ENCODE measurements at regions not wholly inside any gene's neighbourhood (a gene's known extent, or its start where the extent isn't known, plus 50 kb on each side); places are given as distances from the start of the nearest gene placed in this dataset.

DNA sequence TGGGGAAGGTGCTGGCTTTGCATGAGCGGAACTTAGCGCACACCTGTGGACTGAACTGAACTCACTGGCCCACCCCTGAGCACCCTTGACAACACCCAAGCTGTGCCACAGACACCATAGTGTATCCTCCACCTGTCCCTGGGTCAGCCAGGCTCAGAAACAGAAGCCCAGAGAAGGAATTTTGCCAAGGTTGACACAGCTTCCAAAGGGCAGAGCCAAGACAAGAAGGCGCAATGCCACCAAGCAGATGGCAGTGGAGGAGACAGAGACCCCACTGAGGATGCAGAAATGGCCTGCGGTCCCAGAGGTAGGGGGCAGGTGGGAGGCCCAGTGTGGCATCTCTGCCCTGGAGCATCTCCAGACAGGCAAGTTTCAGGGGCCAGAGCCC is 169.0 kb downstream of the ENGASE start:
- Mint-ChIP-seq H3K9me3 (ENCODE audit: low read depth) (no peaks in the 10 kb centered on the region), H3K4me1 (peaks cover 2% of the 10 kb centered on the region), H3K27me3 (peaks cover 2% of the 10 kb centered on the region), H3K4me3 (no peak overlapping the region), H3K36me3 (no peaks in the 10 kb centered on the region), H3K27ac (no peak overlapping the region)
- CTCF ChIA-PET, result no interaction called here
- ATAC-seq, result no peak
- no peak for DNase-seq

DNA sequence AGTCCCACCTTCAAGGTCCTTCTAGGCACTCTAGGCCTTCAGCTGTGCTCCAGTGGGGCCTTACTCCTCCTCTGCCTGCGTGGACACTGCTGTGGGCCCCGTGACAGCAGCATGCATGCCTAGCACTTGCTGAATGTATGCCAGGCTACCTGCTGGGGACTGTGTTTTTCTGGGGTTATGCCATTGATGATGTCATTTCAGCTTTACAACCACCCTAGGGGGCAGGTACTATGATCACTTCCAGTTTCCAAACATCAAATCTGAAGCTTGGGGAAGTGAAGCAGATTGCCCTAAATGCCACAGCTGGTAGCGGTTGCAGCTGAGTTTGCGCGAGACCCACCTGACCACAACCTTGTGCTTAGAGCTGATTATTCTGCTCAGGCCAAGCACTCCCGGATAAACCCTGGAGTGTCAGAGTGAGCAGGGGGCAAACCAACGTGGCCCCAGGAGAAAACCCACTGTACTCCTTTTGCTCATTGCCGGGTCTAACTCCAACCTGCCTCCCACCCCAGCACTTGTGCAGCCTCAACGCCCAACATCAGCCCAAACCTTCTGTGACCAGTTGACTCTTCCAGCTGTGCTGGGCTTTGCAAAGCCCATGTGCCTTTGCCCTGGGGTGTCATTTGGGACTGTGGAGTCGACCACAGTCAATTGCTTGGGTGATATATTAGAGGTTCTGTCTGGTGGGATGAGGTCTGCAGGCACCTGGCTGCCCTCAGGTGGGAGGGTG is 168.4 kb downstream of the ENGASE start:
- ATAC-seq, result no peak

DNA sequence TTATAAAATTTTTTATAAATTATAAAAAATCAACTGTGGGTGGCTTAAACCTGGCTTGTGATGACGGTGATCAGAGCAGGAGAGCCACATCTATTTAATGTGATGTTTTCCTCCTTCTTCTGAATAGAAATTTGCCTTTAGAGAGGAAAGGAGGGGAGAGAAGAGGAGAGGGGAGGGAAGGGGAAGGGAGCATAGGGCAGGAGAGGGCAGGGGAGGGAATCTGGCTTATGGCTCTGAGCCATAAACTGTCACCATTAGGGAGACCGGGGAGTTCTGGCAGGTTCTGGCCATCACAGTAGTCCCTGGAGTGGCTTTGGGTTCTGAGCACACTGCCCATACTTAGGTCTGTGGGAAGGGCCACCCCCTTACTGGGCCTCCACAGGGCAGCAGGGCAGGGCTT is 167.8 kb downstream of the ENGASE start:
- no peak overlapping the region for H3K4me3 Mint-ChIP-seq
- no peaks in the 10 kb centered on the region for H3K36me3 Mint-ChIP-seq
- H3K27me3 Mint-ChIP-seq, result peaks cover 2% of the 10 kb centered on the region
- peaks cover 2% of the 10 kb centered on the region for H3K4me1 Mint-ChIP-seq
- DNase-seq (no peak), ATAC-seq (no peak)
- H3K9me3 Mint-ChIP-seq (ENCODE audit: low read depth), result no peaks in the 10 kb centered on the region
- CTCF ChIA-PET, result interaction anchor here (1.7 kb wide), 1 partner anchor 149 kb away, joined by 4 read pairs; no protein-coding TSS in a partner anchor
- no peak overlapping the region for H3K27ac Mint-ChIP-seq

More for the DNA sequence above, 168.4 kb downstream of the ENGASE start:
- CTCF ChIA-PET, result no interaction called here
- Mint-ChIP-seq H3K36me3 (no peaks in the 10 kb centered on the region), H3K4me3 (no peak overlapping the region), H3K4me1 (peaks cover 2% of the 10 kb centered on the region), H3K27me3 (peaks cover 2% of the 10 kb centered on the region), H3K9me3 (ENCODE audit: low read depth) (no peaks in the 10 kb centered on the region), H3K27ac (no peak overlapping the region)
- DNase-seq, result no peak

DNA sequence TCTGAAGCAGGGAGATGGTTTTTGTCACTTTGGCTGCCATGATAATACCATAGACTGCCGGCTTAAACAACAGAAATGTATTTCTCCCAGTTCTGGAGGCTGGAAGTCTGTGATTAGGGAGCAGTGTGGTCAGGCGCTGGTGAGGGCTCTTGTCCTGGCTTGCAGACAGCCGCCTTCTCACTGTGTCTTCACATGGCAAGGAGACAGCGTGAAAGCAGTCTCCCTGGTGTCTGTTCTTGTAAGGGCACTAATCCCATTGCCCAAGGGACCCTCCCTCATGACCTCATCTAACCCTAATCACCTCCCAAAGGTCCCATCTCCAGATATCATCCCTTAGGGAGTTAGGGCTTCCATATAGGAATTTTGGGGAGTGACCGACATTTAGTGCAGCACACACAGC is 167.0 kb downstream of the ENGASE start:
- Mint-ChIP-seq H3K27me3 (peaks cover 2% of the 10 kb centered on the region), H3K9me3 (ENCODE audit: low read depth) (no peaks in the 10 kb centered on the region), H3K36me3 (no peaks in the 10 kb centered on the region), H3K4me3 (no peak overlapping the region), H3K4me1 (peaks cover 2% of the 10 kb centered on the region), H3K27ac (no peak overlapping the region)
- DNase-seq (no peak), ATAC-seq (no peak)
- CTCF ChIA-PET, result interaction anchor here (1.7 kb wide), 1 partner anchor 150 kb away, joined by 4 read pairs; no protein-coding TSS in a partner anchor

DNA sequence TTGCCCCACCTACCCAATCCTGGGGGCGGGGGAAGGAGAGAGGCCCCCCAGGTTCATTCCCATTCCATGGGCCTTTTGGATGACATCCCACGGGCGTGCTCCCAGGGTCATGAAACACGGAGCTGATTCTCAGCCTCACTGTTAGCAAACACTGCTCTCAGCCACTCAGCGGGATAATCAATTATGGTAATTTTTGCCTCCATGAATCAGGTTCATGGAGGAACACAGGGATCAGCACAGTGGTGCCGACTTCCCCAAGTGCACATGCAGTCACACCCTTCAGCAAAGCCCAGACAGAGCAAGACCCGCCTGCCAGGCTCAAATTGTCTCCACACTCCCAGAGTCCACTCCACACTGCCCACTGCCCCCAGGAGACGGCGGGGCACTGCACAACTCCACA is 164.6 kb downstream of the ENGASE start:
- Mint-ChIP-seq H3K4me1 (peaks cover 2% of the 10 kb centered on the region), H3K4me3 (no peak overlapping the region), H3K9me3 (ENCODE audit: low read depth) (no peaks in the 10 kb centered on the region), H3K27me3 (peaks cover 2% of the 10 kb centered on the region), H3K36me3 (no peaks in the 10 kb centered on the region), H3K27ac (no peak overlapping the region)
- DNase-seq (no peak), ATAC-seq (no peak)
- CTCF ChIA-PET, result no interaction called here

DNA sequence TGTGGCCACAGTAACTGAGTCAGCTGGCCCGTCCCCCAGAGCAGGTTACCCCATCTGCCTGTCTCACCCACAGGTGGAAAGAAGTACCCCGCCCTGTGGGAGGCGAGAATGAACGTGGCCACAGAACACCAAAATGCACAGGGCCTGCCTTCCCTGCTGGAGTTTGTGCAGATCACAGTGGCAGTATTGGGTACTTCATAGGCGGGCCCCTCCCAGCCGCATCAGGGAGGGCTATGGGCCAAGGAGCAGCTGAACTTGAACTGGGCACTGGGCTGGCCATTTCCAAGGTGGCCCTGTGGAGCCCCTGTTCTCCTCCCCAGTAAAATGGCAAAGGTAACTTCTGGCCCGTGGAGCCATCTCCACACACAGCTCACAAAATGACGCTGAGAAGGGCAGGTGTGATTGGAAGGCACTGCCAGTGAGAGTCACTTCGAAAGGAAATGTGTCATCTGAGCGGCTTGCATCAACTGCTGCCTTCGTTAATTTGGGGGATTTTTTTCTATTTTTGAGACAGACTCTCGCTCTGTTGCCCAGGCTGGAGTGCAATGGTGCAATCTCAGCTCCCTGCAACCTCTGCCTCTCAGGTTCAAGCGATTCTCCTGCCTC is 162.9 kb downstream of the ENGASE start:
- Mint-ChIP-seq H3K27ac (no peak overlapping the region), H3K4me3 (no peak overlapping the region), H3K36me3 (no peaks in the 10 kb centered on the region), H3K9me3 (ENCODE audit: low read depth) (no peaks in the 10 kb centered on the region), H3K4me1 (no peaks in the 10 kb centered on the region), H3K27me3 (peaks cover 2% of the 10 kb centered on the region)
- no peak for DNase-seq
- no peak for ATAC-seq
- CTCF ChIA-PET, result interaction anchor here (0.6 kb wide), 1 partner anchor 204 kb away, joined by 3 read pairs; no protein-coding TSS in a partner anchor

DNA sequence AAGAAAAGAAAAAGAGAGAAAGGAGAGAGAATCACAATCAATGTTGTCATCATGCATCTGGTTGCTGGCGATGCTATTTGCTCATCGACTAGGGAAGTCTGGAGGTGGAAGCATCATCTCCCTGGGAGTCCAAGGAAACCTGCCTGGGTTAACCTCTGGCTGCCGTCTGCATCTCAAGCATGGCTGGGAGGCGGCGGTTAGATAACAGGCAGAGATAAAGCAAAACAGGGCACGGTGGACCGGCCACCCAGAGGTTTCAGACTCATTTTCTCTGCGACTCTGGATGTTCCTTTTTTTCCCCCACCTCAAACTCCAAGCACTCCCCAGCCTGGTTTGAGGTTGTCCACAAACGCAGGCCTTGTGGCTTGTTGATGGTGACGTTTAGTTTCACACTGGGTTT is 161.2 kb downstream of the ENGASE start:
- DNase-seq, result no peak
- Mint-ChIP-seq H3K27me3 (peaks cover 5% of the 10 kb centered on the region), H3K4me1 (no peaks in the 10 kb centered on the region), H3K27ac (no peak overlapping the region), H3K9me3 (ENCODE audit: low read depth) (no peaks in the 10 kb centered on the region), H3K36me3 (no peaks in the 10 kb centered on the region), H3K4me3 (no peak overlapping the region)
- ATAC-seq, result no peak
- CTCF ChIA-PET, result no interaction called here

DNA sequence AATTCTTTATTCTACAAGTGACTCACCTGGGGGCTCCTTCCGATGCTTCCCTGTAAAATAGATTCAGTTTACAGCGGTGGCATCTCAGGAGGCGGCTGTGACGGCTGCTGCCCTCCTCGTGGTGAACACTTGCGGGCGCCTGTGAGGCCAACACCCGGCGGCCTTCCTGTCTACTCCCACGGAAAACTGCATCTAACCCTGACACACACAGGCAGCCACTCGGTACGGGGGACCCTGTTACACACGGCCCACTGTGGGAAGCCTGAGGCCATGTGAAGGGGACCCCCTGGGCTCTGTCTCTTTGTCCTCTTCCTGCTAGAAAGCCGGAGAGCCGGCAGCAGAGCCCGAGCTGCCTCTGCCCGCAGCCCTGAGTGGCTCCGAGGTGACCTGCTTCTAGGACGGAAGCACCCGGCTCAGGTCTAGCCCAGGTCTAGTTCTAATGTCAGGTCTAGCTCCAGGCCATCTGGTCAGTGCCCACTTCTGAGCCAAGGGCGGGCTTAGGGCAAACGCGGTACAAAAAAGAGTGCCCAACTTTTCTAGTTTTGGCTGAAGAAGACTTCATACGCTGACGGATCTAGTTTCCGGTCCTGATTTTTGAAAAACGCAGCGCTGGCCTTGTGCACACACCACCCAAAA is 159.4 kb downstream of the ENGASE start:
- H3K4me3 Mint-ChIP-seq, result no peak overlapping the region
- no peaks in the 10 kb centered on the region for H3K4me1 Mint-ChIP-seq
- H3K36me3 Mint-ChIP-seq, result no peaks in the 10 kb centered on the region
- H3K27ac Mint-ChIP-seq, result no peak overlapping the region
- CTCF ChIA-PET, result no interaction called here
- ATAC-seq (no peak), DNase-seq (no peak)
- H3K27me3 Mint-ChIP-seq, result peaks cover 3% of the 10 kb centered on the region
- H3K9me3 Mint-ChIP-seq (ENCODE audit: low read depth), result no peaks in the 10 kb centered on the region

DNA sequence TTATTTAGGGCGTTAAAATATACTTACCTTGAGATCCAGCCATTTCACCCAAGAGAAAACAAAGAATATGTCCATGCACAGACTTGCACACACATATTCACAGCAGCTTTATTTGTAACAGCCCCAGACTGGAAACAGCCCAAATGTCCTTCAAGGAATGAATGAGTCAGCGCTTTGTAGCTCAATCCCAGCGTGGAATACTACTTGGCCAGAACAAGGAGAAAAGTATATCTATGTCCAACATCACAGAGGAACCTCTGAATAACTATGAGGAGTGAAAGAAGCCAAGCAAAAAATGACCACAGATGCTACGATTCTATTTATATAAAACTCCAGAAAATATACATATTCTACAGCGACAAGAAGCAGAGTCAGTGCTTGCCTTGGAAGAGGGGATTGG is 158.3 kb downstream of the ENGASE start:
- Mint-ChIP-seq H3K27ac (no peak overlapping the region), H3K36me3 (no peaks in the 10 kb centered on the region), H3K4me1 (no peaks in the 10 kb centered on the region), H3K9me3 (ENCODE audit: low read depth) (no peaks in the 10 kb centered on the region), H3K27me3 (peaks cover 3% of the 10 kb centered on the region), H3K4me3 (no peak overlapping the region)
- no peak for ATAC-seq
- CTCF ChIA-PET, result no interaction called here
- no peak for DNase-seq

DNA sequence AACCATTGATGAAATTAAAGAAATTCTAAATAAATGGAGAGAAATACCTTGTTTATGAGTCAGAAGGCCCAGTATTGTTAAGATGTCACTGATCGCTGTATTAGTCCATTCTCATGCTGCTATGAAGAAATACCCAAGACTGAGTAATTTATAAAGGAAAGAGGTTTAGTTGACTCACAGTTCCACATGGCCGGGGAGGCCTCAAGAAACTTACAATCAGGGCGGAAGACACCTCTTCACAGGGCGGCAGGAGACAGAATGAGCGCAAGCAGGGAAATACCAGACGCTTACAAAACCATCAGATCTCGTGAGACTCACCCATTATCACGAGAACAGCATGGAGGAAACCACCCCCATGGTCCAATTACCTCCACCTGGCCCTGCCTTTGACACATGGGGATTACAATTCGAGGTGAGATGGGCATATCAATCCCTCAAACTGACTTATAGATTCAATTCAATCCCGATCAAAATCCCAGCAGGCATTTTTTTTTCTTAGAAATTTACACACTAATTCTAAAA is 157.2 kb downstream of the ENGASE start:
- Mint-ChIP-seq H3K9me3 (ENCODE audit: low read depth) (no peaks in the 10 kb centered on the region), H3K4me3 (no peak overlapping the region), H3K4me1 (no peaks in the 10 kb centered on the region), H3K27ac (no peak overlapping the region), H3K27me3 (peaks cover 3% of the 10 kb centered on the region), H3K36me3 (no peaks in the 10 kb centered on the region)
- DNase-seq (no peak), ATAC-seq (no peak)
- CTCF ChIA-PET, result no interaction called here

DNA sequence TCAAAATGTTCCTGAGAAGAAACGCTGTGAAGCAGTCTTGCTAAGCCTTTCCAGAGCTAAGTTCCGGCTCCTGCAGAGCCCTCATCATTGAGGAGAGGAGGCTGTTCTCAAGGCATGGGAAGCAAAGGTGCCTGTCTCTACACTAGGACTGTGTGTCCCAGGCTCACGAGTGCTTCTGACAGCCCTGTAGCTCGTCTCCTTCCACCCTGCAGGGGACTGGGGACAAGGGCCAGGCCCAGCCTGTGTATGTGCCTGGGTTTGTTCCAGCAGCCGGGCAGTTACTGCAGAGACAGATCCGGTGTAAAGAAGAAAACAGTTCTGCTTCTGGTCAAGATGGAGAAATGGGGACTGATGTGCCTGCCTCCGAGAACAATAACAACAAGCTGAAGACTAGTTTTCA is 156.0 kb downstream of the ENGASE start:
- Mint-ChIP-seq H3K36me3 (no peaks in the 10 kb centered on the region), H3K4me3 (no peak overlapping the region), H3K9me3 (ENCODE audit: low read depth) (no peaks in the 10 kb centered on the region), H3K27ac (no peak overlapping the region), H3K27me3 (peaks cover 3% of the 10 kb centered on the region), H3K4me1 (no peaks in the 10 kb centered on the region)
- ATAC-seq, result no peak
- CTCF ChIA-PET, result interaction anchor here (1.4 kb wide), 1 partner anchor 161 kb away, joined by 4 read pairs; no protein-coding TSS in a partner anchor
- DNase-seq, result no peak

DNA sequence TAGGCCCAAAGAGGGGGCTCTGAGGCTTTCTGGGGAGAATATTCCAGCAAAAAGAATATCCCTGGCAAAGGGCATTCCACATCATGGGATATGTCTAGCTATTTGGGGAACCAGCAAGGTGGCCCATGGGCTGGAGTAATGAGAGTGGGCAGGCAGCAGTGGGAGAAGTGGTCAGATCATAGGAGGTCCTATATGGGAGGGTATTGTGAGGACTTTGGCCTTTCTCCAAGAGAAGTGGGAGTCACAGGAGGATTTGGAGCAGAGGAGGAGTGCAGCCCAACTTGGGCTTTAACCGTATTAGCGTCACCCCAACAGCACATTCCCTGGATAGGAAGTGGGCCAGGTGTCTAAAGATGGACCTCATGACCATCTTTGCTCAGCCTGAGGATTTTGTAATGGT is 151.4 kb downstream of the ENGASE start:
- no peaks in the 10 kb centered on the region for H3K9me3 Mint-ChIP-seq (ENCODE audit: low read depth)
- H3K27ac Mint-ChIP-seq, result no peak overlapping the region
- no peaks in the 10 kb centered on the region for H3K4me1 Mint-ChIP-seq
- CTCF ChIA-PET, result no interaction called here
- no peak overlapping the region for H3K4me3 Mint-ChIP-seq
- peaks cover 10% of the 10 kb centered on the region for H3K27me3 Mint-ChIP-seq
- ATAC-seq (no peak), DNase-seq (no peak)
- H3K36me3 Mint-ChIP-seq, result no peaks in the 10 kb centered on the region

DNA sequence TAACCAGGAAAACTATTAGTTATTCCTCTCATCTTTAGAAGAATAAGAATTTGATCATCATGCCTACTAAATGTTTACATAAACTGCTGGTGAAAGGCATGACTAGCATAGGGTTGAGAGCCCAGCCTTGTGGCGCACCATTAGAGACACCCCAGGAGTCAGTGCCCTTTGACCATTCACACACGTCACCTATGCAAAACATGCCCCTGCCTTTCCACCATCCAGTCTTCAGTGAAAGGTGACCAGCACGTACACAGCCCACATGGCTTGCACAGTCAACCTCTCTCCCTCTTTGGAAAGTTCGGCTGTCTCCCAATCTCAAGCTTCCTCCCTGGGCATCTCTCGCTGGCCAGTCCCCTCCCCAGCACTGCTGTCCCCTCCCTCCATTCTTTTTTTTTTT is 150.3 kb downstream of the ENGASE start:
- DNase-seq (no peak), ATAC-seq (no peak)
- H3K4me1 Mint-ChIP-seq, result no peaks in the 10 kb centered on the region
- no peak overlapping the region for H3K4me3 Mint-ChIP-seq
- H3K36me3 Mint-ChIP-seq, result no peaks in the 10 kb centered on the region
- no peak overlapping the region for H3K27ac Mint-ChIP-seq
- H3K27me3 Mint-ChIP-seq, result peaks cover 18% of the 10 kb centered on the region
- no peaks in the 10 kb centered on the region for H3K9me3 Mint-ChIP-seq (ENCODE audit: low read depth)
- CTCF ChIA-PET, result no interaction called here

DNA sequence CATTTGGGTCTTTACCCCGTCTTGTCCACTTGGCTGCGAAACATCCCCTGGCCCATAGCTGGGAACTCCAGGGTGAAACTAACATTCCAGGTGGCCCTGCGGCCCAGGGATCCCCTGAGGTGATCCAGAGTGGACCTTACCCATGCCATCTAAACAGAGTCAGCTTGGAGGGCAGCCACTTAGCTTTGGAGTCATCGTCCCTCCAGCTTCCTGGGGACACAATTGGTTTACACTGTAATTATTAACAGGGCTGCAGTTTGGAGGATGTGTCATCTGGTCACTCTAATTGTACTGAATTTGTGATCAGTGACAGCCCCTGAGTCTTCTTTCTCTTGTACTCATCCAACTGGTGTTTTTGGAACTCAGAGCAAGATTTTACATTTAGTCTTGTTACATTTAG is 149.9 kb downstream of the ENGASE start:
- H3K4me3 Mint-ChIP-seq, result no peak overlapping the region
- H3K4me1 Mint-ChIP-seq, result no peaks in the 10 kb centered on the region
- no peaks in the 10 kb centered on the region for H3K9me3 Mint-ChIP-seq (ENCODE audit: low read depth)
- CTCF ChIA-PET, result no interaction called here
- H3K27ac Mint-ChIP-seq, result no peak overlapping the region
- DNase-seq (no peak), ATAC-seq (no peak)
- H3K36me3 Mint-ChIP-seq, result no peaks in the 10 kb centered on the region
- H3K27me3 Mint-ChIP-seq, result peaks cover 19% of the 10 kb centered on the region
